GM12878 (cell line): ENCODE measurements at regions not wholly inside any gene's neighbourhood (a gene's known extent, or its start where the extent isn't known, plus 50 kb on each side); places are given as distances from the start of the nearest gene placed in this dataset.

ENCODE experiments used
- ATAC-seq: fragments of 200-7000 bp; cut with Tn5 transposase; 3 replicates; pipeline ENCODE4 v1.9.1; 2020; ENCODE audit warnings: mild to moderate bottlenecking, moderate library complexity
- BruUV-seq: library from RNA; stranded (reverse); fragments of 400-500 nt; replicated peaks from 2 replicates; lab custom pipeline; 2021; lab: Mats Ljungman, UMichigan
- CTCF ChIA-PET: fragments of 300-600 bp; sonication (Branson Sonifier 250); formaldehyde crosslinking; extraction: SDS; loops from one replicate; lab custom pipeline; 2021; ENCODE audit warnings: inconsistent platforms; lab: Yijun Ruan, JAX
- POLR2A ChIA-PET: fragments of 350-600 bp; formaldehyde crosslinking; extraction: SDS; loops from one replicate; lab custom pipeline; 2021; ENCODE audit warnings: inconsistent platforms; lab: Charles Lee
- RAD21 ChIA-PET: fragments of 300-600 bp; sonication (Branson Sonifier 250); formaldehyde crosslinking; loops from one replicate; lab custom pipeline; 2023; ENCODE audit warnings: antibody characterized with exemption; ENCODE audit not compliant: unreplicated experiment; lab: Charles Lee
- SMC1A ChIA-PET: fragments of 300-600 bp; sonication (Branson Sonifier 250); formaldehyde crosslinking; loops from one replicate; lab custom pipeline; 2023; ENCODE audit not compliant: unreplicated experiment, uncharacterized antibody; lab: Charles Lee
- DNase-seq: peaks from one replicate; pipeline ENCODE4 v3.0.0-alpha.2; 2011; ENCODE audit warnings: low read depth, low spot score
- FAIRE-seq: peaks from 3 replicates; lab custom pipeline; 2011; peaks lifted over from hg19 to GRCh38; lab: Jason Lieb, UNC
- H2AFZ ChIP-seq: 2 replicates; pipeline ENCODE4 v1.6.0; 2011; ENCODE audit warnings: low read depth, low read length, control low read depth; ENCODE audit not compliant: control insufficient read depth
- H3K27ac ChIP-seq: 2 replicates; pipeline ENCODE4 v1.5.1; 2011; ENCODE audit warnings: control low read depth; ENCODE audit not compliant: control insufficient read depth, insufficient read depth
- H3K27me3 ChIP-seq, 2 experiments: replicated peaks in 1 of 2; 2 replicates each; pipeline versions ENCODE4 v1.6.0 to v1.6.1; 2011; ENCODE audit warnings: low read length in 1 of 2; ENCODE audit not compliant: control insufficient read depth in 2 of 2, insufficient read depth in 2 of 2
- H3K36me3 ChIP-seq, 2 experiments: 2 replicates each; pipeline ENCODE4 v1.5.1; 2011; ENCODE audit warnings: low read length in 1 of 2; ENCODE audit not compliant: control insufficient read depth in 2 of 2, insufficient read depth in 2 of 2
- H3K4me1 ChIP-seq: 2 replicates; pipeline ENCODE4 v1.6.1; 2011; ENCODE audit warnings: mild to moderate bottlenecking, low read length, moderate library complexity, mixed read lengths; ENCODE audit not compliant: control insufficient read depth, insufficient read depth
- H3K4me2 ChIP-seq: 2 replicates; pipeline ENCODE4 v1.6.0; 2011; ENCODE audit warnings: control low read depth; ENCODE audit not compliant: control insufficient read depth, insufficient read depth
- H3K4me3 ChIP-seq: fragments of 200-600 bp; sonication (generic); 2 replicates; pipeline ENCODE4 v1.5.1; 2016
- H3K79me2 ChIP-seq: 2 replicates; pipeline ENCODE4 v1.6.0; 2011; ENCODE audit warnings: low read length; ENCODE audit not compliant: control insufficient read depth, insufficient read depth
- H3K9ac ChIP-seq: 2 replicates; pipeline ENCODE4 v1.8.0; 2011; ENCODE audit warnings: low read length, control low read depth, mixed read lengths; ENCODE audit not compliant: control insufficient read depth, insufficient read depth
- H3K9me3 ChIP-seq: replicated peaks from 3 replicates; pipeline ENCODE4 v1.5.1; 2011; ENCODE audit warnings: mild to moderate bottlenecking, low read length; ENCODE audit not compliant: control insufficient read depth, insufficient read depth
- H4K20me1 ChIP-seq: 2 replicates; pipeline ENCODE4 v1.6.0; 2011; ENCODE audit not compliant: control insufficient read depth, insufficient read depth
- BACH1 ChIP-seq: fragments of 450-650 bp; IDR thresholded peaks from 2 replicates; pipeline ENCODE4 v1.6.1; 2017; ENCODE audit warnings: mild to moderate bottlenecking, borderline replicate concordance
- HDAC6 ChIP-seq: fragments of 200-600 bp; sonication (generic); IDR thresholded peaks from one replicate; pipeline ENCODE4 v1.8.0; 2017; ENCODE audit warnings: antibody characterized with exemption; ENCODE audit not compliant: unreplicated experiment
- NFXL1 ChIP-seq: fragments of 450-650 bp; IDR thresholded peaks from 2 replicates; pipeline ENCODE4 v1.6.1; 2017; ENCODE audit warnings: antibody characterized with exemption, mild to moderate bottlenecking, borderline replicate concordance
- RUNX3 ChIP-seq: IDR thresholded peaks from 2 replicates; pipeline ENCODE4 v1.6.1; 2012; ENCODE audit warnings: low read length, inconsistent platforms
- ZSCAN29 ChIP-seq: fragments of 450-650 bp; IDR thresholded peaks from 2 replicates; pipeline ENCODE4 v1.6.1; 2017; ENCODE audit warnings: mild to moderate bottlenecking, moderate library complexity
- WGBS: methylation state at CpG from one replicate; pipeline ENCODE4 v1.1.6; 2016; ENCODE audit warnings: low lambda C conversion rate; ENCODE audit not compliant: insufficient replicate concordance, insufficient coverage; ENCODE audit errors: missing lambda C conversion rate; 5-methylcytosine and 5-hydroxymethylcytosine counted together
- in situ Hi-C: fragments of 300-500 bp; cut with MboI; formaldehyde crosslinking; loops from 9 replicates; pipeline ENCODE4 v1.14.3; 2018; ENCODE audit warnings: mixed read lengths
- intact Hi-C: fragments of 100-400 bp; cut with micrococcal nuclease; formaldehyde crosslinking; loops from one replicate; pipeline ENCODE4 v1.14.2; 2022; ENCODE audit not compliant: unreplicated experiment
- TF ChIP-seq, protein P1 (sequence below): IDR thresholded peaks from 2 replicates; pipeline ENCODE4 v1.6.1; 2011; ENCODE audit warnings: low read depth, mild to moderate bottlenecking, low read length, moderate library complexity, borderline replicate concordance; ENCODE audit errors: extremely low read depth
- TF ChIP-seq, protein P2 (sequence below), 3 experiments: IDR thresholded peaks in 2 of 3; conservative IDR thresholded peaks in 1 of 3; 2 replicates each; pipeline ENCODE4 v1.5.1; 2011; ENCODE audit warnings: low read depth in 3 of 3, low read length in 3 of 3, mild to moderate bottlenecking in 3 of 3, control low read depth in 2 of 3, moderate library complexity in 2 of 3, inconsistent platforms in 1 of 3, mixed read lengths in 1 of 3; ENCODE audit not compliant: control insufficient read depth in 2 of 3, insufficient read depth in 1 of 3; ENCODE audit errors: extremely low read depth in 1 of 3

DNA sequence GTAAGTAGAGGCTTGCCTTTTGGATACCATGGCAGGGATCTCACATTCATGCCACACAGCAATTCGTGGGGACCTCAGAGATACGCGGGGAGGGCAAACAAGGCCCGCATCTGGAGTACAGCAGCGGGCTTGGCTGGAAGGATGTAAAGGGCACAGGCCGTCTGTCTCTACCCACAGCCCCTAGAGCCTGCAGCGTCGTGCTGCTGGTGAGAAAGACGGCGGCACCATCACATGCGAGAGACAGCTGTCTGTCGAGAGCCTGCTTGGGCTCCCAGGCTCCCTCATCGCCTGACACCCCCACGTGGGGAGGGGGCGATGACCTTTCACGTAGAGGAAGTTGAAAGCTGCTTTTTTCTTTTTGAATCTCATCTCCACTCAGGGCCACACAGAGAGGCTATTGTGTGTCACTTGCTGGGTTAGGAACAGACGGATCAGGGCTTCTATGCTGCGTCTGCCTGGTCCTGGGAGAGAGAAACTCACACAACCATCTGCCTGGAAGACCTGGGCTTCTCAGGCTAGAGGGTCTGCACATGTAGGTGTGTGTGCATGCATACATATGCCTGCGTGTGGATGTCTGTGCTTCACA lies 134.6 kb upstream of the PPP1R26 start:
- no peaks in the 10 kb centered on the region for H3K4me1 ChIP-seq
- no peak overlapping the region for H2AFZ ChIP-seq
- TF ChIP-seq RUNX3 (no peak), ZSCAN29 (no peak), HDAC6 (no peak), NFXL1 (no peak), BACH1 (no peak)
- TF ChIP-seq, protein P1, sequence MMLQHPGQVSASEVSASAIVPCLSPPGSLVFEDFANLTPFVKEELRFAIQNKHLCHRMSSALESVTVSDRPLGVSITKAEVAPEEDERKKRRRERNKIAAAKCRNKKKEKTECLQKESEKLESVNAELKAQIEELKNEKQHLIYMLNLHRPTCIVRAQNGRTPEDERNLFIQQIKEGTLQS: no peak
- TF ChIP-seq, protein P2, sequence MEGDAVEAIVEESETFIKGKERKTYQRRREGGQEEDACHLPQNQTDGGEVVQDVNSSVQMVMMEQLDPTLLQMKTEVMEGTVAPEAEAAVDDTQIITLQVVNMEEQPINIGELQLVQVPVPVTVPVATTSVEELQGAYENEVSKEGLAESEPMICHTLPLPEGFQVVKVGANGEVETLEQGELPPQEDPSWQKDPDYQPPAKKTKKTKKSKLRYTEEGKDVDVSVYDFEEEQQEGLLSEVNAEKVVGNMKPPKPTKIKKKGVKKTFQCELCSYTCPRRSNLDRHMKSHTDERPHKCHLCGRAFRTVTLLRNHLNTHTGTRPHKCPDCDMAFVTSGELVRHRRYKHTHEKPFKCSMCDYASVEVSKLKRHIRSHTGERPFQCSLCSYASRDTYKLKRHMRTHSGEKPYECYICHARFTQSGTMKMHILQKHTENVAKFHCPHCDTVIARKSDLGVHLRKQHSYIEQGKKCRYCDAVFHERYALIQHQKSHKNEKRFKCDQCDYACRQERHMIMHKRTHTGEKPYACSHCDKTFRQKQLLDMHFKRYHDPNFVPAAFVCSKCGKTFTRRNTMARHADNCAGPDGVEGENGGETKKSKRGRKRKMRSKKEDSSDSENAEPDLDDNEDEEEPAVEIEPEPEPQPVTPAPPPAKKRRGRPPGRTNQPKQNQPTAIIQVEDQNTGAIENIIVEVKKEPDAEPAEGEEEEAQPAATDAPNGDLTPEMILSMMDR (IDR thresholded peaks at IDR 0.05 in 2 of 3, conservative IDR thresholded peaks at IDR 0.05 in 1 of 3; ENCODE audit: control insufficient read depth in 2 of 3, extremely low read depth in 1 of 3, insufficient read depth in 1 of 3, low read depth in 3 of 3, low read length in 3 of 3): no peak
- RAD21 ChIA-PET: no interaction called here
- BruUV-seq: no TSS peak
- DNase-seq (no peak), ATAC-seq (no peak), FAIRE-seq (no peak)
- CTCF ChIA-PET: no interaction called here
- H3K9ac ChIP-seq: no peak overlapping the region
- 26% methylated on average over 19 of the region's 19 CpGs for WGBS
- H3K27me3 ChIP-seq: 0 out of 4 replicates have a peak, but pooled peaks cover 0 to 2% of the 10 kb centered on the region in 2 experiments
- H4K20me1 ChIP-seq: no peaks in the 10 kb centered on the region
- in situ Hi-C loops: loop anchor here (5.0 to 10.0 kb wide), 2 partner anchors 258 to 650 kb away; partner anchors contain the start of gene OLFM1
- H3K27ac ChIP-seq: no peak overlapping the region
- intact Hi-C loops: no loop called here
- no peak overlapping the region for H3K4me3 ChIP-seq
- no peaks in the 10 kb centered on the region for H3K36me3 ChIP-seq
- POLR2A ChIA-PET: no interaction called here
- H3K79me2 ChIP-seq: no peaks in the 10 kb centered on the region
- SMC1A ChIA-PET: no interaction called here
- no peak overlapping the region for H3K4me2 ChIP-seq
- no peaks in the 10 kb centered on the region for H3K9me3 ChIP-seq
